Central memory CD8-positive, alpha-beta T cell (primary cell): ENCODE measurements at regions not wholly inside any gene's neighbourhood (a gene's known extent, or its start where the extent isn't known, plus 50 kb on each side); places are given as distances from the start of the nearest gene placed in this dataset.
"Not testable (repeated sequence)": the region's sequence is repeated elsewhere in the genome, so short reads cannot be mapped to it uniquely, and the experiment has no call there.

Source experiments
- ATAC-seq: fragments of 150-1000 bp; cut with Tn5 transposase; replicated peaks from 2 replicates; pipeline ENCODE4 v1.10.0; 2022; ENCODE audit warnings: mild to moderate bottlenecking, moderate FRiP score, moderate number of reproducible peaks; ENCODE audit not compliant: poor library complexity, severe bottlenecking; ENCODE audit errors: extremely low read depth
- DNase-seq, 2 donors: peaks; one replicate each; pipeline ENCODE4 v3.0.0; 2021; ENCODE audit warnings: low spot score in 2 of 2
- H3K27ac Mint-ChIP-seq: one replicate; pipeline ENCODE4 v1.8.0; 2022; ENCODE audit warnings: low read depth, mild to moderate bottlenecking, moderate library complexity, mixed read lengths
- H3K27me3 Mint-ChIP-seq: one replicate; pipeline ENCODE4 v1.8.0; 2022; ENCODE audit warnings: mixed read lengths
- H3K36me3 Mint-ChIP-seq: one replicate; pipeline ENCODE4 v1.8.0; 2022; ENCODE audit warnings: mild to moderate bottlenecking, moderate library complexity, mixed read lengths; ENCODE audit not compliant: insufficient read depth
- H3K4me1 Mint-ChIP-seq: one replicate; pipeline ENCODE4 v1.8.0; 2022; ENCODE audit warnings: mixed read lengths
- H3K4me3 Mint-ChIP-seq: one replicate; pipeline ENCODE4 v1.8.0; 2022; ENCODE audit warnings: mild to moderate bottlenecking, moderate library complexity, mixed read lengths
- H3K9me3 Mint-ChIP-seq: one replicate; pipeline ENCODE4 v1.8.0; 2022; ENCODE audit warnings: mixed read lengths

DNA sequence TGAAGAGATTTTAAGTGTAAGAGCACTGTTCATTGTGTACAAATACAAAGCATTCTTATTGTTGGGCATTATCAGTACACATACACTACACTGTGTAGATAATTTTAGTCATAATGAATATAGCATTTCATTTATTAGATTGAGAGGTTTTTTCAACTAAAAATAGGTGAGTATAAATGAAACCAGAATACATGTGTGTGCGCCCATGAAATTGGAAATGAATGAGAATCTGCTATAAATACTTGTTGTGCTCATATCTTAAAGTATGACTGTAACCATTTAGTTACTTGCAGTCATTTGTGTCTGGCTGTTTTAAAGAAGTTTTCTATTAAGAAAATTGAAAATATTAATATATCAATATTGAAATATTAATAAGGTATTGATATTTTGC lies 189.0 kb upstream of the MEF2C start:
- Mint-ChIP-seq H3K36me3 (peaks cover 2% of the 10 kb centered on the region), H3K4me1 (peaks cover 6% of the 10 kb centered on the region), H3K9me3 (peaks cover 6% of the 10 kb centered on the region), H3K27ac (no peak overlapping the region), H3K4me3 (no peak overlapping the region), H3K27me3 (no peaks in the 10 kb centered on the region)
- ATAC-seq (no peak), DNase-seq (no peak)

DNA sequence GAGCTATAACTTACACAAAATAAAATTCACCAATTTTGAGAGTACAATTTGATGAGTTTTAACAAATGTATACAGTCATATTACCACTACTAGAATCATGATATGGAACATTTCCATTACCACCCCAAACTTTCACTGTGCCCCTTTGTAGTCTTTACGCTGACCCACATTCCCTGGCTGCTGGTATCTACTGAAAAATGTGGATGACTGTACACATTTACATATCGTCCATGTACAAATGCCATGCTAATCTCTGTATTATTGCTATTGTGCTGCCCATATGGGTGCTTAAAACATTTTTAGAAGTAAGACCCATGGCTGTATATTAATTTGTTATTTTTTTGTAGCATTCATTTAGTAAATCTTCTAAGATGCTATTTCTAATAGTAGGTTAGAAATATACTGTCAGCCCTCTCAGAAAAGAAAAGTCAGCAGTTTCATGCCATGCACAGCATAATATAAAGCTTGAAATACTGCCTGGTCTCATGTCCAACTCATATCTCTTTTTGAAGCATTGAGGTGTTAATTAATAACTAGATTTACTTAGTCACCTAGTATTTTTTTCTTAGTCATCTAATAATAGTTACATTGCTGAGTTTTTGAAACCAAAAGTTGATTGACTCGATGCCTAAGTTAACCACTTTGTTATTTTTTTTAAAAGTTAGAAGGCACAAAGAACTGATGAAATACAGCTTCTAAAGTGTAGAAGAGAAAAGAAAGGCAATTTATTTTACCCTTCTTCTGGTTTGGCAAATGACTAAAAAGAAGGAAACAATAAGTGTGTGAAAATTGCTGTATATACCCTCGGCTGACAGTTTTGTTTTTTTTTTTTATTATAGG lies 188.3 kb upstream of the MEF2C start:
- ATAC-seq = no peak
- H3K27me3 Mint-ChIP-seq = no peaks in the 10 kb centered on the region
- H3K36me3 Mint-ChIP-seq = peaks cover 2% of the 10 kb centered on the region
- DNase-seq = no peak
- peaks cover 6% of the 10 kb centered on the region for H3K4me1 Mint-ChIP-seq
- no peak overlapping the region for H3K4me3 Mint-ChIP-seq
- H3K27ac Mint-ChIP-seq = no peak overlapping the region
- peaks cover 6% of the 10 kb centered on the region for H3K9me3 Mint-ChIP-seq

DNA sequence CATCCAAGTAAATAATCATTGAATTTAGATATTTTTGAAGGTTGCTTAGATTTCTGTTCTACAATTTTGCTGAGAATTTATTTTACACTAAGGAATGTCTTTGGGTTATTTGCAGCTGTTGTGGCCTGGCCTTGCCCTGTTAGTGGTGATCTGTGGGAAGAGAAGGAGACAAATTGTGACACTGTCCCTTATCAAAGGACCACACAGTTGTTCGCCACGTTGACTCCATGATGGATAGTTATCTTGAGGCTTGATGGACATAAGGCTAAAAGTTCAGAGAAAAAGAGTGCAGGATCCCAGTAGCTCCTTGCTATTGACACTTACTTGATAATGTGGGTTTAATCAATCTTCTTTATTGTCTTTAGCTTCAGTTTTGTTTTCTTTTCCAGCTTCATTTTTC lies 186.6 kb upstream of the MEF2C start:
- no peak overlapping the region for H3K4me3 Mint-ChIP-seq
- H3K27me3 Mint-ChIP-seq = no peaks in the 10 kb centered on the region
- DNase-seq = no peak
- H3K4me1 Mint-ChIP-seq = peaks cover 6% of the 10 kb centered on the region
- H3K27ac Mint-ChIP-seq = no peak overlapping the region
- H3K9me3 Mint-ChIP-seq = peaks cover 6% of the 10 kb centered on the region
- peaks cover 2% of the 10 kb centered on the region for H3K36me3 Mint-ChIP-seq
- ATAC-seq = no peak

DNA sequence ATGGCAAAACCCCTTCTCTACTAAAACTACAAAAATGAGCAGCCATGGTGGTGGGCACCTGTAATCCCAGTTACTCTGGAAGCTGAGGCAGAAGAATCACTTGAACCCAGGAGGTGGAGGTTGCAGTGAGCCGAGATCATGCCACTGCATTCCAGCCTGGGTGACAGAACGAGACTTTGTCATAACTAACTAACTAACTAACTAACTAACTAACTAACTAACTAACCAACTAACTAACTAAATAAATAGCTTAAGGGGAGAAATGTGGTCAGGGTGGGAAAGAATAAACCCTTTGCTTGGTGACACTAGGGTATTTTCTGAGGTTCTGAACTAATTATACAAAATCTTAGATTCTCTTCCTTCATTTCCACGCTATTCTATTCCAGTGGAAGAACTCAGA lies 184.4 kb upstream of the MEF2C start:
- H3K4me1 Mint-ChIP-seq = no peaks in the 10 kb centered on the region
- DNase-seq = no peak
- H3K27me3 Mint-ChIP-seq = no peaks in the 10 kb centered on the region
- H3K27ac Mint-ChIP-seq = no peak overlapping the region
- no peak overlapping the region for H3K4me3 Mint-ChIP-seq
- H3K9me3 Mint-ChIP-seq = no peaks in the 10 kb centered on the region
- no peaks in the 10 kb centered on the region for H3K36me3 Mint-ChIP-seq
- ATAC-seq = no peak

DNA sequence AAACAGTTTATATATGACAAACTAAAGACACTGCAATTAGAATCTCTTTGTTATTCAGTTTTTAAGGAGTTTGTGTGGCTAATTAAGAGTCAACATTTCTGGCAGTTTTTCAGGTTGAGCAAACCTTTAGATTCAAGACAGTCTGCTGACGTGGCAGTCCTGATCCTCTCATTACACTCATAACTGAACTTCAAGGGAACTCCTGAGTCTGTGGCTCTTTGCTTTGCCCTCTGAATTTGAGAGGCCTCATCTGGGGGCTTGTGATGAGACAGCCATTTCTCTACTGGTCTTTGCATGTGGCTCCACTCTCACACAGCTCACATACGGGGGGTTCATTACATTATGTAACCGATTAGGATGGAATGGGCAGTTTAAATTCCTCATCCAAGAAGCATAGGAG lies 182.9 kb upstream of the MEF2C start:
- peak overlapping the region; percentile 20 for H3K27ac Mint-ChIP-seq
- H3K4me1 Mint-ChIP-seq = no peaks in the 10 kb centered on the region
- ATAC-seq (no peak), DNase-seq (no peak)
- no peaks in the 10 kb centered on the region for H3K27me3 Mint-ChIP-seq
- no peak overlapping the region for H3K4me3 Mint-ChIP-seq
- no peaks in the 10 kb centered on the region for H3K36me3 Mint-ChIP-seq
- H3K9me3 Mint-ChIP-seq = peaks cover 3% of the 10 kb centered on the region

DNA sequence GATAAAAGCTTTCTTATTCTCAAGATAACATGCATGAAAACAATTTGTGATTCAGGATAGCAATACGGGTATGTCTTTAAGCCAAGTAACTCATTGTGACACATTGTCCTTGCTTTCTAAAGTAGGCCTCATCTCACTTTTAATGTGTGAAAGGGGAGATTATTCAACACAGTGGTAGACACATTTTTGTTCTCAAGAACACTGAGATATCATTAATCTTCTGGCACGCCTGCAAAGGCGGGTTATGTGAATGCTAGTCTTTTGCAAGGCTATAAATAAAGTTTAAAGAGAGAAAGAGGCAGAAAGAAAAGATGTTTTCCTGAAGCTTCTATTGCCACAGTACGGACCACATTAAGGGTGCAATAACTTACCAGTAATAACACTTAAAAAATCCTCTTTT lies 181.8 kb upstream of the MEF2C start:
- no peak for ATAC-seq
- no peaks in the 10 kb centered on the region for H3K36me3 Mint-ChIP-seq
- H3K4me3 Mint-ChIP-seq = no peak overlapping the region
- H3K4me1 Mint-ChIP-seq = no peaks in the 10 kb centered on the region
- no peaks in the 10 kb centered on the region for H3K27me3 Mint-ChIP-seq
- H3K27ac Mint-ChIP-seq = no peak overlapping the region
- H3K9me3 Mint-ChIP-seq = peaks cover 8% of the 10 kb centered on the region
- no peak for DNase-seq

DNA sequence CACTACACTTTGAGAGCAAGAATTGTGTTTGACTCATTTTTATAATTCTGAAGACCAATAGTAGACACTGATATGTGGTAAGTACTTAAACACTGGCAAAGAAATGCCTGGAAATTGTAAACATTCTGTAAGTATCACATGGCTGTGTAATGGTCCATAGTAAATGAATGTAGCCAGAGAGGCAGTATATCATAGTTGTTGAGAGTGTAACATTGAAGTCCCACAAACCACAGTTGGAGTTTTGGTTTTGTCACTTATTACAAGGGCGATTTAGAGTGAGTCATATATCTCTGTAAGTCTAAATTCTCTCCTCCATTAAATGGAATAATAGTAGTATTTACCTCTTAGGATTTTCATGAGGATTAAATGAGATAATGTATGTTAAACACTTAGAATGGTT lies 181.1 kb upstream of the MEF2C start:
- H3K27me3 Mint-ChIP-seq = no peaks in the 10 kb centered on the region
- no peak for DNase-seq
- peaks cover 8% of the 10 kb centered on the region for H3K9me3 Mint-ChIP-seq
- no peak overlapping the region for H3K27ac Mint-ChIP-seq
- H3K36me3 Mint-ChIP-seq = no peaks in the 10 kb centered on the region
- H3K4me3 Mint-ChIP-seq = no peak overlapping the region
- no peak for ATAC-seq
- no peaks in the 10 kb centered on the region for H3K4me1 Mint-ChIP-seq

DNA sequence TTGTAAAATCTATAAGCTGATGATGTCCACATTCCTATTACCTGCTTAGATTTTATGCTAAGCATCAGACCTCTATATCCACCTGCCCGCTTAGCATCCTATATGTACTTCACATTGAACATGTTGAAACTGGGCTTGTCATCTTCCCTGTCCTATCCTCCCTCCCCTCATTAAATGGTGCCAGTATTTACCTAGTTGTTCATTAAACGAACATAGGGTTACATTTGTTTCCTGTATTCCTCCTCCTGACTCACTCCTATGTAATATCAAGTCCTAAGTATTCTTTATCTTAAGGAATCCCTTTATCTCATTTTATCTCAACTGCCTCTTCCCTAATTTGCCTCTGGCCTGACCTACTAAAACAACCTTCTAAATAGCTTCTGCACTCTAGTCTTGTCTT lies 177.8 kb upstream of the MEF2C start:
- DNase-seq = no peak
- Mint-ChIP-seq H3K27ac (no peak overlapping the region), H3K4me3 (no peak overlapping the region), H3K27me3 (no peaks in the 10 kb centered on the region), H3K9me3 (peaks cover 8% of the 10 kb centered on the region), H3K36me3 (no peaks in the 10 kb centered on the region), H3K4me1 (no peaks in the 10 kb centered on the region)
- no peak for ATAC-seq

DNA sequence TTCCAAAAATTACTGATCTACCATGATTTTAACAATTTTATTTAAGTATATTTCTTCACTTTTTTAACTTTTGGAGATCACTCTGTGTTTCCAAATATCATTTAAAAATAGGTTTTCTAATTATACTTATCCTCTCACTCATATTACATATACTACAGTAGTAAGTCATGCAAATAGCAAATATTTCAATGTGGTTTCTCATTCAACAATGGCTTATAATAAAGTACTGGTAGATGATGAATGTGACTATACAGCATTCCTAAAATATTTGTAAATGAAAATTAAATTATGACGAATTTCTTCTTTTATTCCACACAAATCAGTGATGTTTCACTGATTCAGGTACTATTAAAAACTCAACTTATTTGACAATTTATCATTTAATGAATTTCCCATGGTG lies 176.3 kb upstream of the MEF2C start:
- ATAC-seq (no peak), DNase-seq (no peak)
- Mint-ChIP-seq H3K27me3 (no peaks in the 10 kb centered on the region), H3K36me3 (no peaks in the 10 kb centered on the region), H3K4me3 (no peak overlapping the region), H3K27ac (no peak overlapping the region), H3K9me3 (peaks cover 8% of the 10 kb centered on the region), H3K4me1 (no peaks in the 10 kb centered on the region)

DNA sequence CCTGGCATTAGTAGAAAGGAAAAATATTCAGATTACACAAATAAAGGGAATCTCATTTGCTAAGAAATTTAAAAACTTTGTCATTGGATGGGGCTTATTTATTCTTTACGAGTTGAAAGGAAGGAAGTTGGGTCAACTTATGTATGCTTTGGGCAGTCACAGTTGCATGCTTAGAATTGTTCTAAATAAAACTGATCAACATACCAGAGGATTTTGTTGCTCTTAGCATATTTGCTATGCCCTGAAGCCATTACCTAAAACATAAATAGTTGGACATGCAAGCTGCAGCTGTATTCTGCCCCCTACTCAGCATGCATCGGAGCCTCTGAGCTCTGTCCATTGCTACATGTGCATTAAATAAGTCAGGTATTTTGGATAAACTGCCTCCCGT lies 172.7 kb upstream of the MEF2C start:
- Mint-ChIP-seq H3K27ac (no peak overlapping the region), H3K4me1 (no peaks in the 10 kb centered on the region), H3K9me3 (peaks cover 7% of the 10 kb centered on the region), H3K4me3 (no peak overlapping the region), H3K27me3 (no peaks in the 10 kb centered on the region), H3K36me3 (no peaks in the 10 kb centered on the region)
- no peak for DNase-seq
- no peak for ATAC-seq

DNA sequence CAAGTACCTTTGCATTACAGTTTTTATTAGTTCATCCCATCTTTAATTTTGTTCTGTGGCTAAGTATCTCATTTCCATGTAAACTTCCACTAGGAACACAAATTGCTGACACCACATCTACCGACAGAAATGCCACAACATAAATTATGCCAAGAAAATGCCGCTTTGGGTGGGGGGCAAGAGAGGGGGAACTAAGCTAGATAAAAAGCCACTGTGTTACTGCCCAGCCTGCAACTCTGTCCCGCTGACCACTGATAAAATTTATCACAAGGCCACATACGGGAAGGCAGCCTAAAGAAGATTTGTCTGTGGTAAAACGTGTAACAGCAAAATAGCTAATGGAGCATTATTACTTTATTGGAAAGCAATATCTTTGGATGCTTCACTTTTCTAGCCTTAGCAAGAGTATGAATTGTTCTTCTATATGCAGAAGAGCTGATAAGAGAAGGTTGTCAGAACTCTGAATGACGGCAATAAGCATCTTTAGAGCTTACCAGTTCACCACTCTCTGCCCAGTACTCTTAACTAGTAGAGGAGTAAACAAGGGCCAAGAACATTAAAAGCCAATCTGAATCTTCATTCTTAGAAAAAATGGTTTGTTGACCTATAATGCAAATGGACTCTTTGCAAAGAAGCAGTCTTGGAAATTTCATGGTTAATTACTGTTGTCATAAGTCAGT lies 172.2 kb upstream of the MEF2C start:
- no peak for DNase-seq
- Mint-ChIP-seq H3K36me3 (no peaks in the 10 kb centered on the region), H3K4me3 (no peak overlapping the region), H3K9me3 (peaks cover 11% of the 10 kb centered on the region), H3K27ac (no peak overlapping the region), H3K4me1 (no peaks in the 10 kb centered on the region), H3K27me3 (no peaks in the 10 kb centered on the region)
- no peak for ATAC-seq

DNA sequence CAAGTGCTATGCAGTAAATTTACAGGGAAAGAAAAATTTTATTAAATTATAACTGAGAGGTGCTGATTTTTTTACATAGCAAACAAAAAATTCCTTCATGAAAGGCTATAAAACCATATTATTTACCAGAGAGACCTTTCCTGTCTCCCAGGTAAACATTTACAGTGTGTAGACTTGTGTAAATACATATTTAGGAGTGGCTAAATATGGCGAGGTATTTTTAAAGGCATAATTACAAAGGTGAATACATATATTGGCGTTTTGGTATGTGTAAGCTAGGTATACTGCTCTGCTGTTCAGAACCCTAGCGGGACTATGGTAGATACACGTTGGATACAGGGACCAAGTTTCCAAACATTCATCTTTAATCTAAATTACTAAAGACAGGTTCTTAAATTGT lies 170.6 kb upstream of the MEF2C start:
- Mint-ChIP-seq H3K9me3 (peaks cover 11% of the 10 kb centered on the region), H3K27me3 (no peaks in the 10 kb centered on the region), H3K36me3 (no peaks in the 10 kb centered on the region), H3K27ac (no peak overlapping the region), H3K4me1 (no peaks in the 10 kb centered on the region), H3K4me3 (no peak overlapping the region)
- ATAC-seq (no peak), DNase-seq (no peak)

DNA sequence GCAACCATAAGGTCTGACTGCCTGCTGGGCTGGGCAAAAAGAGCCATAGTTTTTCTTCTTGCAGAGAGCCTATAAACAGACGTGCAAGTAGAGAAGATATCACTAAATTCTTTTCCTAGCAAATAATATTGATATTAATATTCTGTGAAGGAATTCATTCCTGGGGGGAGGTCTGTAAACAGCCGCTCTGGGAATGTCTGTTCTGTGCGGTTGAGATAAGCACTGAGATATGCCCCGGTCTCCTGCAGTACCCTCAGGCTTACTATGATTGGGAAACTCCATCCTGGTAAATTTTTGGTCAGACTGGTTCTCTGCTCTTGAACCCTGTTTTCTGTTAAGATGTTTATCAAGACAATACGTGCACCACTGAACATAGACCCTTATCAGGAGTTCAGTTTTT lies 167.1 kb upstream of the MEF2C start:
- H3K4me3 Mint-ChIP-seq, H3K4me1 Mint-ChIP-seq, H3K27me3 Mint-ChIP-seq, H3K36me3 Mint-ChIP-seq, ATAC-seq, H3K27ac Mint-ChIP-seq, DNase-seq: not testable (repeated sequence)
- H3K9me3 Mint-ChIP-seq = peaks cover 11% of the 10 kb centered on the region
